Smooth muscle cell (in vitro differentiated cells): ENCODE measurements at regions not wholly inside any gene's neighbourhood (a gene's known extent, or its start where the extent isn't known, plus 50 kb on each side); places are given as distances from the start of the nearest gene placed in this dataset.

Experiments
- DNase-seq: peaks from one replicate; lab custom pipeline; 2025; ENCODE audit not compliant: unreplicated experiment; lab: John Stamatoyannopoulos, UW
- H2AFZ ChIP-seq: fragments of 200-600 bp; sonication (generic); 2 replicates; pipeline ENCODE4 v1.6.0; 2016; ENCODE audit warnings: antibody characterized with exemption, low read depth, mild to moderate bottlenecking
- H3F3A ChIP-seq: fragments of 200-600 bp; sonication (generic); 2 replicates; pipeline ENCODE4 v1.6.0; 2017; ENCODE audit warnings: antibody characterized with exemption, low read depth
- H3K27ac ChIP-seq: fragments of 200-600 bp; sonication (generic); 2 replicates; pipeline ENCODE4 v1.5.1; 2016; ENCODE audit warnings: low read depth, mild to moderate bottlenecking
- H3K27me3 ChIP-seq: fragments of 200-600 bp; sonication (generic); 2 replicates; pipeline ENCODE4 v1.6.1; 2016; ENCODE audit warnings: low read depth, mild to moderate bottlenecking
- H3K36me3 ChIP-seq: fragments of 200-600 bp; sonication (generic); 2 replicates; pipeline ENCODE4 v1.5.1; 2016; ENCODE audit warnings: low read depth
- H3K4me1 ChIP-seq: fragments of 200-600 bp; sonication (generic); 2 replicates; pipeline ENCODE4 v1.5.1; 2016; ENCODE audit warnings: low read depth
- H3K4me2 ChIP-seq: fragments of 200-600 bp; sonication (generic); 2 replicates; pipeline ENCODE4 v1.6.0; 2016; ENCODE audit warnings: mild to moderate bottlenecking
- H3K4me3 ChIP-seq: fragments of 200-600 bp; sonication (generic); 2 replicates; pipeline ENCODE4 v1.5.1; 2016; ENCODE audit warnings: mild to moderate bottlenecking
- H3K79me2 ChIP-seq: fragments of 200-600 bp; sonication (generic); 2 replicates; pipeline ENCODE4 v1.6.0; 2016; ENCODE audit warnings: low read depth, mild to moderate bottlenecking
- H3K9ac ChIP-seq: fragments of 200-600 bp; sonication (generic); 2 replicates; pipeline ENCODE4 v1.6.0; 2016; ENCODE audit warnings: low read depth
- H3K9me3 ChIP-seq: fragments of 200-600 bp; sonication (generic); replicated peaks from 2 replicates; pipeline ENCODE4 v1.5.1; 2016; ENCODE audit warnings: low read depth
- H4K20me1 ChIP-seq: fragments of 200-600 bp; sonication (generic); 2 replicates; pipeline ENCODE4 v1.6.0; 2016; ENCODE audit warnings: low read depth
- CTCF ChIP-seq: fragments of 200-600 bp; sonication (generic); IDR thresholded peaks from 2 replicates; pipeline ENCODE4 v1.5.1; 2017; ENCODE audit warnings: borderline replicate concordance, mild to moderate bottlenecking, antibody characterized with exemption; ENCODE audit not compliant: insufficient read depth, poor library complexity, severe bottlenecking
- WGBS: methylation state at CpG from one replicate; pipeline ENCODE4 v1.1.7; 2016; ENCODE audit warnings: low lambda C conversion rate; 5-methylcytosine and 5-hydroxymethylcytosine counted together

DNA sequence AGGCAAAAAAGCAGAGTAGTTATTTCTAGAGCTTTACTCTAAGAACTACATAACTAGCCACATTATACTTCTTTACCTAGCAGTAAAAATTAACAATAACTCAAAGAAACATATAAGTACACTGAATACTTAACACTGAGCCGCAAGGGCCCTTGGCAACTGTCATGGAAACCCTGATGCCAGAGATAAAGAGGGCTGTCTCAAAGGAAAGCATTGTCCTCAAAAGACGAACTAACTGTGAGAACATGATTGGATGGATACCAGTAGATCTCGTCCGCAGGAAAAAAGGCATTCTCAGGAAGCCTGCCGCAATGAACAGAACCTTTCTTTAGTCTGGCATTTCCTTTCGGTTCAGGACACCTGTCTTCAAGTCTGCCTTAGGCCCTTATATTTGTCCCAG, 379.0 kb upstream of the SLC30A5 start:
- Histone ChIP-seq H3K4me1 (peaks cover 18% of the 10 kb centered on the region), H3K36me3 (no peaks in the 10 kb centered on the region), H3F3A (peaks cover 7% of the 10 kb centered on the region), H3K4me3 (no peak overlapping the region), H3K27ac (peak overlapping the region; percentile 76), H3K9me3 (no peaks in the 10 kb centered on the region), H2AFZ (no peak overlapping the region), H4K20me1 (no peaks in the 10 kb centered on the region), H3K9ac (no peak overlapping the region), H3K79me2 (no peaks in the 10 kb centered on the region), H3K4me2 (no peak overlapping the region), H3K27me3 (no peaks in the 10 kb centered on the region)
- DNase-seq = no peak
- WGBS = 80% methylated on average over 6 of the region's 6 CpGs
- no peak for TF ChIP-seq CTCF

- no peaks in the 10 kb centered on the region for H3K36me3 ChIP-seq
- 95% methylated on average over 6 of the region's 6 CpGs for WGBS
- no peak for DNase-seq
- H2AFZ ChIP-seq = no peak overlapping the region
- H4K20me1 ChIP-seq = no peaks in the 10 kb centered on the region
- no peak overlapping the region for H3K4me3 ChIP-seq
- H3K4me1 ChIP-seq = no peaks in the 10 kb centered on the region
- H3K27ac ChIP-seq = no peak overlapping the region
- no peak overlapping the region for H3K9ac ChIP-seq
- H3K4me2 ChIP-seq = no peak overlapping the region
- H3F3A ChIP-seq = no peaks in the 10 kb centered on the region
- H3K27me3 ChIP-seq = no peaks in the 10 kb centered on the region
- no peaks in the 10 kb centered on the region for H3K9me3 ChIP-seq
- no peaks in the 10 kb centered on the region for H3K79me2 ChIP-seq
- TF ChIP-seq CTCF = no peak
Measured at GRCh38 chr5:68720884-68721610, 372.8 kb upstream of the SLC30A5 start.

DNA sequence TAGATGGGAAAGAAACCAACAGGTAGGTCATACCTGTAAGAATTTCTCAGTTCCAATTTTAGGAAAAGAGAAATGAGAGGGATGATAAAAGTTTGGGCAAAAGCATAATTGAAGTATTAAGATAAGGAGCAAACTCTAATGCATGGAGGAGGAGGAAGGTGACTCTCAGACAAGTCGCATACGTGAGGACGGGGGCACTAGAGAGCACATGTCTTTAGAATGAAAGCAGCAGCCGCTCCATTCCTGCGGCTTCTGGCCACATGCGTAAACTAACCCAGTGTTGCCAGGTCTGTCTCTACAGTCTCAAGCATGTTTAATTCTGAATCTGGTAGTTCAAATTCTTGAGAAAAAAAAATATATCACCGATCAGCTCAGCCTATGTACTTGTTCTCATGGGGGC, 371.5 kb upstream of the SLC30A5 start:
- no peak overlapping the region for H3K9ac ChIP-seq
- no peak overlapping the region for H3K4me2 ChIP-seq
- H3K79me2 ChIP-seq = no peaks in the 10 kb centered on the region
- 89% methylated on average over 7 of the region's 7 CpGs for WGBS
- no peaks in the 10 kb centered on the region for H3F3A ChIP-seq
- no peak for TF ChIP-seq CTCF
- H3K27ac ChIP-seq = no peak overlapping the region
- no peaks in the 10 kb centered on the region for H3K4me1 ChIP-seq
- no peaks in the 10 kb centered on the region for H4K20me1 ChIP-seq
- DNase-seq = no peak
- H3K4me3 ChIP-seq = no peak overlapping the region
- H3K9me3 ChIP-seq = no peaks in the 10 kb centered on the region
- H3K36me3 ChIP-seq = no peaks in the 10 kb centered on the region
- H3K27me3 ChIP-seq = no peaks in the 10 kb centered on the region
- H2AFZ ChIP-seq = no peak overlapping the region

GRCh38 chr5:68725905-68726683, 367.7 kb upstream of the SLC30A5 start:
- no peak overlapping the region for H3K4me2 ChIP-seq
- no peaks in the 10 kb centered on the region for H3K27me3 ChIP-seq
- H3K36me3 ChIP-seq = no peaks in the 10 kb centered on the region
- no peaks in the 10 kb centered on the region for H3K79me2 ChIP-seq
- H4K20me1 ChIP-seq = no peaks in the 10 kb centered on the region
- H3K9ac ChIP-seq = no peak overlapping the region
- H3K9me3 ChIP-seq = no peaks in the 10 kb centered on the region
- peaks cover 9% of the 10 kb centered on the region for H3K4me1 ChIP-seq
- TF ChIP-seq CTCF = no peak
- no peaks in the 10 kb centered on the region for H3F3A ChIP-seq
- no peak overlapping the region for H2AFZ ChIP-seq
- no peak overlapping the region for H3K4me3 ChIP-seq
- 81% methylated on average over 7 of the region's 7 CpGs for WGBS
- H3K27ac ChIP-seq = no peak overlapping the region
- no peak for DNase-seq
